ENCODE measurements at regions not wholly inside any gene's neighbourhood (a gene's known extent, or its start where the extent isn't known, plus 50 kb on each side); places are given as distances from the start of the nearest gene placed in this dataset.

DNA sequence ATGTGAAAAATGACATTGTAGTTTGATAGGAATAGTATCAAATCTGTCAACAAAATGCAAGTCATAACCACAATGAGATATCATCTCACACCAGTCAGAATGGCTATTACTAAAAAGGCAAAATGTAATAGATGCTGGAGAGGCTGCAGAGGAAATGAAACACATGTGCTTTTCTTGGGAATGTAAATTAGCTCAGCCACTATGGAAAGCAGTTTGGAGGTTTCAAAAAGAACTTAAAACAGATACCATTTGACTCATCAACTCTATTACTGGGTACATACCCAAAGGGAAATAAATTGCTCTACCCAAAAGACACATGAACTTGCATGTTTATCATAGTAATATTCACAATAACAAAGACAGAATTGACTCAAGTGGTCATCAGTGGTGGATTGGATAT is 572.6 kb downstream of the TRIB2 start:
- TF ChIP-seq, protein P1, sequence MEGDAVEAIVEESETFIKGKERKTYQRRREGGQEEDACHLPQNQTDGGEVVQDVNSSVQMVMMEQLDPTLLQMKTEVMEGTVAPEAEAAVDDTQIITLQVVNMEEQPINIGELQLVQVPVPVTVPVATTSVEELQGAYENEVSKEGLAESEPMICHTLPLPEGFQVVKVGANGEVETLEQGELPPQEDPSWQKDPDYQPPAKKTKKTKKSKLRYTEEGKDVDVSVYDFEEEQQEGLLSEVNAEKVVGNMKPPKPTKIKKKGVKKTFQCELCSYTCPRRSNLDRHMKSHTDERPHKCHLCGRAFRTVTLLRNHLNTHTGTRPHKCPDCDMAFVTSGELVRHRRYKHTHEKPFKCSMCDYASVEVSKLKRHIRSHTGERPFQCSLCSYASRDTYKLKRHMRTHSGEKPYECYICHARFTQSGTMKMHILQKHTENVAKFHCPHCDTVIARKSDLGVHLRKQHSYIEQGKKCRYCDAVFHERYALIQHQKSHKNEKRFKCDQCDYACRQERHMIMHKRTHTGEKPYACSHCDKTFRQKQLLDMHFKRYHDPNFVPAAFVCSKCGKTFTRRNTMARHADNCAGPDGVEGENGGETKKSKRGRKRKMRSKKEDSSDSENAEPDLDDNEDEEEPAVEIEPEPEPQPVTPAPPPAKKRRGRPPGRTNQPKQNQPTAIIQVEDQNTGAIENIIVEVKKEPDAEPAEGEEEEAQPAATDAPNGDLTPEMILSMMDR (conservative IDR thresholded peaks at IDR 0.05; ENCODE audit: low read length), result no peak
- TF ChIP-seq EZH2phosphoT487 (IDR thresholded peaks at IDR 0.05; ENCODE audit: borderline replicate concordance, low read depth, low read length), result no peak
